ENCODE measurements at regions not wholly inside any gene's neighbourhood (a gene's known extent, or its start where the extent isn't known, plus 50 kb on each side); places are given as distances from the start of the nearest gene placed in this dataset.

GRCh38 chr4:180169394-180169793 lies 2073.8 kb upstream of the TENM3 start:
- Histone ChIP-seq H3K9me3 (no peaks in the 10 kb centered on the region), H3K4me3 (no peak overlapping the region), H3K27ac (no peak overlapping the region), H3K36me3 (ENCODE audit: low read depth, missing control alignments) (no peaks in the 10 kb centered on the region), H3K4me1 (no peaks in the 10 kb centered on the region), H3K27me3 (no peaks in the 10 kb centered on the region)
- intact Hi-C loops (cut with DNase I; ENCODE audit: low total_unique reads), result no loop called here
- DNase-seq, result no peak
- 76 to 83% methylated on average over 3 of the region's 3 CpGs for WGBS, 2 donors
- TF ChIP-seq POLR2A (IDR thresholded peaks at IDR 0.05), result no peak
- no peak for TF ChIP-seq CTCF (IDR thresholded peaks at IDR 0.05)

- H3K27ac ChIP-seq, result no peak overlapping the region
- 50 to 79% methylated on average over 1 of the region's 1 CpG for WGBS, 2 donors
- no peaks in the 10 kb centered on the region for H3K27me3 ChIP-seq
- no peaks in the 10 kb centered on the region for H3K36me3 ChIP-seq (ENCODE audit: low read depth, missing control alignments)
- no peak for TF ChIP-seq POLR2A (IDR thresholded peaks at IDR 0.05)
- no peak for TF ChIP-seq CTCF (IDR thresholded peaks at IDR 0.05)
- DNase-seq, result no peak
- H3K4me1 ChIP-seq, result no peaks in the 10 kb centered on the region
- H3K9me3 ChIP-seq, result no peaks in the 10 kb centered on the region
- no peak overlapping the region for H3K4me3 ChIP-seq
- intact Hi-C loops (cut with DNase I; ENCODE audit: low total_unique reads), result no loop called here
These were observed 2073.2 kb upstream of the TENM3 start for GRCh38 chr4:180169966-180170365.

- Histone ChIP-seq H3K27me3 (no peaks in the 10 kb centered on the region), H3K4me3 (no peak overlapping the region), H3K27ac (no peak overlapping the region), H3K9me3 (no peaks in the 10 kb centered on the region), H3K4me1 (no peaks in the 10 kb centered on the region), H3K36me3 (ENCODE audit: low read depth, missing control alignments) (no peaks in the 10 kb centered on the region)
- WGBS, 2 donors, result 49 to 50% methylated on average over 1 of the region's 1 CpG
- TF ChIP-seq CTCF (IDR thresholded peaks at IDR 0.05) (no peak), POLR2A (IDR thresholded peaks at IDR 0.05) (no peak)
- intact Hi-C loops (cut with DNase I; ENCODE audit: low total_unique reads), result no loop called here
- DNase-seq, result no peak
These were observed 2064.1 kb upstream of the TENM3 start for GRCh38 chr4:180179146-180179545.

GRCh38 chr4:180189666-180190065 lies 2053.5 kb upstream of the TENM3 start:
- TF ChIP-seq CTCF (IDR thresholded peaks at IDR 0.05), result no peak
- TF ChIP-seq POLR2A (IDR thresholded peaks at IDR 0.05), result no peak

GRCh38 chr4:180190382-180190781 lies 2052.8 kb upstream of the TENM3 start:
- TF ChIP-seq CTCF (IDR thresholded peaks at IDR 0.05), result no peak
- Histone ChIP-seq H3K27me3 (no peaks in the 10 kb centered on the region), H3K4me1 (no peaks in the 10 kb centered on the region), H3K9me3 (no peaks in the 10 kb centered on the region), H3K27ac (no peak overlapping the region), H3K4me3 (no peak overlapping the region), H3K36me3 (ENCODE audit: low read depth, missing control alignments) (no peaks in the 10 kb centered on the region)
- intact Hi-C loops (cut with DNase I; ENCODE audit: low total_unique reads), result no loop called here
- no peak for DNase-seq
- 19 to 31% methylated on average over 2 of the region's 2 CpGs for WGBS, 2 donors

More at GRCh38 chr4:180189666-180190065, 2053.5 kb upstream of the TENM3 start:
- WGBS, 2 donors, result 38 to 50% methylated on average over 1 of the region's 1 CpG
- H3K36me3 ChIP-seq (ENCODE audit: low read depth, missing control alignments), result no peaks in the 10 kb centered on the region
- H3K9me3 ChIP-seq, result no peaks in the 10 kb centered on the region
- no peaks in the 10 kb centered on the region for H3K4me1 ChIP-seq
- DNase-seq, result no peak
- H3K27ac ChIP-seq, result no peak overlapping the region
- H3K4me3 ChIP-seq, result no peak overlapping the region
- H3K27me3 ChIP-seq, result no peaks in the 10 kb centered on the region
- intact Hi-C loops (cut with DNase I; ENCODE audit: low total_unique reads), result no loop called here
